Stimulated activated CD8-positive, alpha-beta memory T cell treated with anti-CD3 and anti-CD28 coated beads, Interleukin-2, amount 100 ng/mL, for 1 hour (primary cell): ENCODE measurements at regions not wholly inside any gene's neighbourhood (a gene's known extent, or its start where the extent isn't known, plus 50 kb on each side); places are given as distances from the start of the nearest gene placed in this dataset.

ENCODE experiments used
- DNase-seq, 2 donors: peaks; one replicate each; pipeline ENCODE4 v3.0.0-alpha.2; 2020; ENCODE audit warnings: low read depth in 2 of 2

DNA sequence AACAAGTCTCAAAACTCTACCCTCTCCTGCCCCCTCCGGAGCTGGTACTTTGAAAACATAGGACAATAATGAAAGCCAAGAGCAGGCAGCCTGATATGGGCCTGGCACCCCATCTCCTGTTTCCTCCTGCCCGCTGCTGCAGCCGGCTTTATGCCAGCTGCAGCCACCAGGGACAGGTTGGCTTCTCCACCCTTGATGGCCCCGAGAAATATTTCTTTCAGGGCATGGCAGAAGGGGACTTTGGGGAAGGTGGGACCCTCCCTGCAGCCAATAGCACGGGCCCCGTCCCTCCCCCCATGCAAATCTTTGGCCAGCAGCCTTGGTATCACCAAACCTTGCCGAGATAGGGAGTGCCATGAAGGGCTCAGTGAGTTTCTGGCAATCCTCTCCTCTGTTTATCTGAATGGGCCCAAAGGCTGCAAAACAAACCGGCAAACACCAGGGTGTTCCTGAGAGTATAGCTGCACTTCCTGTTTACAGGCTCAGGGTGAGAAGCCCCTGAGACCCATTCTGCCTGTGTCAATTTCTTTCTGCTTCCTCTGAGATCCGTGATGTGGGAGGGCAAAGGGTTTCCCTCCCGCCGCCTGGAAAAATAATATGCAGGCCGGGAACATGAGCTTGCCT lies 73.4 kb upstream of the BOD1 start:
- DNase-seq: no peak

GRCh38 chr5:173691931-173692330 lies 75.5 kb upstream of the BOD1 start:
- no peak for DNase-seq

DNA sequence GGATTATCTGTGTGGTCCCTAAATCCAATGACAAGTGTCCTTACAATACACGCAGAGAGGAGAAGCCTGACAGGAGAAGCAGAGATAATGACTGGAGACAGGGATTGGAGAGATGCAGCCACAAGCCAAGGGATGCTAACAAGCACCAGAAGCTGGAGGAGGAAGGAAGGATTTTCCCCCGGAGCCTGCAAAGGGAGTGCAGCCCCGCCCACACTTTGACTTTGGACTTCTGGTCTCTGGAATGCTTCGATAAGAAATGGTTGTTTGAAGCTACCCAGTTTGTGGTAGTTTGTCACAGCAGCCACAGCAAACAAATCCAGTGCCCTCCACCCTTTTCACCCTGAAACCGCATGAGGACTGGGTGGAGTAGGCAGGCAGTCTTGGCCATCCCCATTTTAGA lies 77.2 kb upstream of the BOD1 start:
- DNase-seq: no peak

DNA sequence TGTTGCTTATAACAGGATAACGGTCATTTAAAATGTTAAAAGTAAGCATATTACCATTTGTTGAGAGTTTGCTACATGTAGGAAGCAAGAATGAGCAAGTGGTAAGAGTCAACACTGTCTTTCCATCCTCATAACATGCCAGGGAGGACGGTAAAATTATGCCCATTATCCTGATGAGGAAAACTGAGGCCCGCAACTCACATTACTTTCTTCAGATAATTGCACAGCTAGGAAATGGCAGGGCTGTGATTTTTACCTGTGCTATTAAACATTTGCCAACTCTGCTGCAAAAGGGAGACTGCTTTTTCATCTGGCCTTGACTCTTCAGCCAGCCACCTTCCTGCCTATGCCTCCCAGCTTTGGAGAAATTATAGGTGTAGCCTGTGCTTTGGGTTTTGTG lies 79.8 kb upstream of the BOD1 start:
- DNase-seq: no peak

- DNase-seq: no peak
Observed at GRCh38 chr5:173697931-173698579, 81.6 kb upstream of the BOD1 start.

GRCh38 chr5:173699966-173700365 lies 83.5 kb upstream of the BOD1 start:
- DNase-seq: no peak

GRCh38 chr5:173703466-173703865 lies 87.0 kb upstream of the BOD1 start:
- DNase-seq: no peak

DNA sequence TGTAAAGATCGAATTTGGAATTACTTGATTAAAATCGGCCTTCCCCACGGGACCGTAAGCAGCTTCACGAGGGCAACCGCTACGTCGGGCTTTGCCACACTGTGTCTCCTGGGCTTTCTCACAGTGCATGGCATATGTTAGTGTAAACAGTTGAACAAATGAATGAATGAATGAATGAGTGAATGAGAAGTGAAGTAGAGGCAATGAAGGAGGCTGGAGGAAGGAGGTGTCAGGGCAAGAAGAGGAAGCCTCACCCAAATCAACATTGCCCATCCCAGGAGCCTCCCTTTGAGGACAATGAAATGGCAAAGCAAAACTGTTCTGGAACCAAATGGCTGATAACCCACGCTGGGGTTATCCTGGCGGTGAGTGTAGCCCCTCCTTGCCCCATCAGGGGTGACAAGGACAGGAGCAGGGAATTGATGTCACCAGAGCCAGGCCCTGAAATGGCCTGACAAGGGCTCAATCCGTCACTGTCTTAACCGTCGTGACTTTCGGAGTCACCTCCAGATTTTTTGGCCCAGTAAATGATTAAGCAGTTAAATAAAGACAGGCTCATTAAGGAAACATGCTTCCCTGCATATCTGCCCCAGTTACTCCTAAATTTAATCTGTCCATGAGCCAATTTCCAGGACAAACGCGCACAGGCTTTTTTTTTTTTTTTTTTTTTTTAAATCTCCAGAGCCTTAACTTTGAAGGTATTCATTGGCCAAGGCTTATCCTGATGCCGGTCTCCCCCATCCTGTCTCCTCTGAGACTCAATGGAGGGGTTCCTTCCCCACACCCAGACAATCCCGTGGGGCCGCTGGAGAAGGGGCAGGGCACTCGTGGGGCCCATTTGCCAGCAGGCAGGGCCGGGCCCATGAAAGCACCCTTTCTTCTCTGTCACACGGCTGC lies 88.4 kb upstream of the BOD1 start:
- no peak for DNase-seq

- no peak for DNase-seq
Observed at GRCh38 chr5:173705512-173706044, 89.1 kb upstream of the BOD1 start.

- no peak for DNase-seq
Observed at GRCh38 chr5:173706700-173707099, 90.2 kb upstream of the BOD1 start.

- no peak for DNase-seq
Observed at GRCh38 chr5:173707392-173707791, 90.9 kb upstream of the BOD1 start.

GRCh38 chr5:173709145-173709544 lies 92.7 kb upstream of the BOD1 start:
- no peak for DNase-seq

- no peak for DNase-seq
Observed at GRCh38 chr5:173709761-173710160, 93.3 kb upstream of the BOD1 start.

GRCh38 chr5:173710528-173710927 lies 94.1 kb upstream of the BOD1 start:
- no peak for DNase-seq

DNA sequence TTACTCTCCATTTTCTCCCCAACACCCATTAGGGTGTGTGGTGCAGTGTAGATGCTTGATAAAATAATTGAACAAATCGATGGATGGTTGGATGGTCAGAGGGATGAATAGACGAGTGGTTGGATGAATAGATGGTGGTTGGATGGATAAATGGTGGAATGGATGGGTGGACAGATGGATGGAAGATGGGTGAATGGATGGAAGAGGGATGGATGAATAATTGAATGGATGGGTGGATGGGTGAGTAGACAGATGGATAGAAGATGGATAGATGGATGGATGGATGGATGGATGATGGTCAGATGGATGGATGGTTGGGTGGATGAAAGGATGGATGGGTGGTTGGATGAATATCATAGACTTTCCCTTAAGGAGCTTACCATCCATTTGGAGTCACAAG lies 95.0 kb upstream of the BOD1 start:
- DNase-seq: no peak

GRCh38 chr5:173712609-173713175 lies 96.2 kb upstream of the BOD1 start:
- no peak for DNase-seq

DNA sequence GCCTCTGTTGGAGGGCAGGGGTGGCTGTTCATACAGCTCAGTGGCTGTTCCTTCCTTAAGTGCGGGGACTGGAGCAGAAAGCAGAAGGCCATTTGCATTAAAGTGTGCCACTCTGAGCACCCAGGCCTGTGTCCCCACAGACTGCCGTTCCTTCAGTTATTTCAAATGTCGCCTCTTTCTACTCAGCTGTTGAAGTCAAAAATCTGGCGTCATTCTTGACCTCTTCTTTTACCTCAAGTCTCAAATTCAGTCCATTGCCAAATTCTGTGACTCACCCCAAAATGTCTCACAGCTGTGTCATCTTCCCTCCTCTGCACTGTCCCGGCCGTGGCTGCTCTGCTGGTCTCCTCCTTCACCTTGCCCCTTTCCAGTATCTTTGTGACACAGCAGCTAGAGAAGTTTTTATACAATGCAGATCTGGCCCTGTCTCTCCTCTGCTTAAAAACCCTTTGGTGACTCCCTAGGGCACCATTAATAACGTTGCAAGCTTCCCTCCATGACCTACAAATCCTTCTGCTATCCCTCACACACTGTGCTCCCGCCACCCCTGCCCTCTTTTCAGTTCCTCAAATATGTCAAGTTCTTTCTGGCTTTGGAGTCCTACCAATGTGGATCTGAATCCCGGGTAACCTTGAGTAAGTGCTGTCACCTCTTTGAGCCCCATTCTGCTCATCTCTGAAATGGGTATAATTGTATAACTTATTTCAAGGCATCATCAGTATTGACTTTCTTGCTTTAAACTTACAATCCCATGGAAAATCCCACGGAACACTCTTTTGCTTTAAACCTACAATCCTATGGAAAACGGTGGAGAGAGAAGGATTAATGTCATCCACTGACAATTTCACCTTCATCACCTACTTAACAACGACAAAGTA lies 98.3 kb upstream of the BOD1 start:
- DNase-seq: no peak

- DNase-seq: no peak
Observed at GRCh38 chr5:173715607-173716006, 99.2 kb upstream of the BOD1 start.

- no peak for DNase-seq
Observed at GRCh38 chr5:173716058-173716682, 99.7 kb upstream of the BOD1 start.

GRCh38 chr5:173717959-173718358 lies 101.5 kb upstream of the BOD1 start:
- DNase-seq: no peak

DNA sequence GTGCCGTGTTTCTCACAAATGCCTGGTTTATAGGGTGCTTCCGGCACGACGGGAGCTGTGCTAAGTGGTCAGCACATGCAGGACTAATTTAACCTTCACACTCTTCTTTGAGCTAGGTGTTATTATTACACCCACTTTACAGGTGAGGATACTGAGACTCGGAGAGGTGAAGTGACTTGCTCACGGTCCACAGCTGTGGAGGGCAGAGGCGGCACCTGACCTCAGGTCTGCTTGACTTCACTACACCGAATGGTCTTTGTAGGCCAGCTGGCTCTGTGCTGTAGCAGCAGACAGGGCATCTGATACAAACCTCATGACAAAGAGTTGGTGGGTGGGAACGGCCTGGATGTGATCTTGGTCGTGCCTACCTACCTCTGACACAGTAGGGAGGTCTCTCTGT lies 102.0 kb upstream of the BOD1 start:
- DNase-seq: no peak
